ENCODE measurements at regions not wholly inside any gene's neighbourhood (a gene's known extent, or its start where the extent isn't known, plus 50 kb on each side); places are given as distances from the start of the nearest gene placed in this dataset.

DNA sequence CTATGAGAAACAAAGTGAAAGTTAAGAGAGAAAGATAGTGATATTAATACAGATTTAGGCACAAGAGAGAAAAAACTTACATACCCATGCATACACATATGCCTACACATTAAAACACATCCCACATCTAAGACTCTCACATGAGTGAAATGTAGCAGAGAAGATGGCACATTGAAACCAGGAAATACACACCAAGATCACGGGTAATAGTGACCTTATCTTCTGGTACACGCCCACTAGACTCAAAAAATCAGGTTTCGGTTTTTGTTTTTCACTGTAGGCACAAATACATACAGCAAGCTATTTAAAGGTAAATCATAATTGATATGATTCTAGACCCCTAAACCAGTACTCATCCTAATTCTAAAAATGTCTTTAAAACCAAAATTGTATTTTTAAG, 225.2 kb upstream of the TAC1 start:
- no peaks in the 10 kb centered on the region; the same call in 1 of the 2 replicates for H3K27me3 Mint-ChIP-seq (ENCODE audit: low read depth)

More for the DNA sequence above, 225.2 kb upstream of the TAC1 start:
- Histone ChIP-seq H3K4ac (ENCODE audit: low read depth, low read length) (no peak overlapping the region), H3K23ac (ENCODE audit: insufficient read length, low read depth, low read length) (no peak overlapping the region), H3K56ac (ENCODE audit: insufficient read length, low read depth, low read length) (no peak overlapping the region), H3K14ac (ENCODE audit: insufficient read depth, low read length) (no peak overlapping the region), H3K79me2 (ENCODE audit: insufficient read depth, low read length) (no peaks in the 10 kb centered on the region), H3K18ac (ENCODE audit: insufficient read length, low read depth, low read length) (no peak overlapping the region), H3K4me2 (ENCODE audit: insufficient read depth, insufficient read length, low read length) (no peak overlapping the region), H3K23me2 (ENCODE audit: insufficient read length, low read depth, low read length, poor library complexity, severe bottlenecking) (no peaks in the 10 kb centered on the region), H4K91ac (ENCODE audit: insufficient read length, low read depth, low read length) (no peak overlapping the region), H2AFZ (ENCODE audit: low read length) (no peak overlapping the region), H3K79me1 (ENCODE audit: insufficient read depth, low read depth, low read length, poor library complexity, severe bottlenecking) (no peaks in the 10 kb centered on the region), H3K27me3 (ENCODE audit: insufficient read depth, low read length) (no peaks in the 10 kb centered on the region), H3K9me3 (ENCODE audit: control insufficient read depth, low read depth, low read length) (no peaks in the 10 kb centered on the region), H4K5ac (ENCODE audit: insufficient read length, low read depth, low read length) (no peak overlapping the region), H3K27ac (ENCODE audit: insufficient read length, low read depth, low read length) (no peak overlapping the region), H3K9ac (ENCODE audit: extremely low read depth, insufficient read length, low read length) (no peak overlapping the region), H4K20me1 (ENCODE audit: control insufficient read depth, insufficient read depth, insufficient read length) (no peaks in the 10 kb centered on the region), H2BK15ac (ENCODE audit: low read depth, low read length) (no peak overlapping the region), H2BK20ac (ENCODE audit: low read depth, low read length, poor library complexity, severe bottlenecking) (no peak overlapping the region), H2BK5ac (ENCODE audit: insufficient read length, low read length) (no peak overlapping the region), H3K4me1 (ENCODE audit: insufficient read depth, low read length) (no peaks in the 10 kb centered on the region), H2BK120ac (ENCODE audit: low read depth, low read length, poor library complexity, severe bottlenecking) (no peak overlapping the region), H3T11ph (ENCODE audit: low read length) (no peak overlapping the region), H4K8ac (replicated peaks; ENCODE audit: insufficient read length, low read depth, low read length) (no peak overlapping the region), H2BK12ac (ENCODE audit: insufficient read length, low read depth, low read length) (no peak overlapping the region), H2AK5ac (ENCODE audit: insufficient read length, low read length) (no peak overlapping the region)
- Mint-ChIP-seq H3K27ac (no peak overlapping the region), H3K9me3 (no peaks in the 10 kb centered on the region), H3K4me3 (no peak overlapping the region), H3K36me3 (ENCODE audit: insufficient read depth in 1 of 3, low read depth in 3 of 3) (no peaks in the 10 kb centered on the region), H3K4me1 (peaks cover 9 to 11% of the 10 kb centered on the region in 2 experiments)
- TF ChIP-seq, protein P1, sequence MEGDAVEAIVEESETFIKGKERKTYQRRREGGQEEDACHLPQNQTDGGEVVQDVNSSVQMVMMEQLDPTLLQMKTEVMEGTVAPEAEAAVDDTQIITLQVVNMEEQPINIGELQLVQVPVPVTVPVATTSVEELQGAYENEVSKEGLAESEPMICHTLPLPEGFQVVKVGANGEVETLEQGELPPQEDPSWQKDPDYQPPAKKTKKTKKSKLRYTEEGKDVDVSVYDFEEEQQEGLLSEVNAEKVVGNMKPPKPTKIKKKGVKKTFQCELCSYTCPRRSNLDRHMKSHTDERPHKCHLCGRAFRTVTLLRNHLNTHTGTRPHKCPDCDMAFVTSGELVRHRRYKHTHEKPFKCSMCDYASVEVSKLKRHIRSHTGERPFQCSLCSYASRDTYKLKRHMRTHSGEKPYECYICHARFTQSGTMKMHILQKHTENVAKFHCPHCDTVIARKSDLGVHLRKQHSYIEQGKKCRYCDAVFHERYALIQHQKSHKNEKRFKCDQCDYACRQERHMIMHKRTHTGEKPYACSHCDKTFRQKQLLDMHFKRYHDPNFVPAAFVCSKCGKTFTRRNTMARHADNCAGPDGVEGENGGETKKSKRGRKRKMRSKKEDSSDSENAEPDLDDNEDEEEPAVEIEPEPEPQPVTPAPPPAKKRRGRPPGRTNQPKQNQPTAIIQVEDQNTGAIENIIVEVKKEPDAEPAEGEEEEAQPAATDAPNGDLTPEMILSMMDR (conservative IDR thresholded peaks at IDR 0.05), result no peak
- no peak for DNase-seq
- no CpG with 5 or more reads among the region's 3 CpGs for WGBS (ENCODE audit: extremely low coverage, insufficient read length, low lambda C conversion rate)
